Endothelial cell of umbilical vein (primary cell): ENCODE measurements at regions not wholly inside any gene's neighbourhood (a gene's known extent, or its start where the extent isn't known, plus 50 kb on each side); places are given as distances from the start of the nearest gene placed in this dataset.
A peak's percentile ranks its signal among the peaks of the same experiment; 100 is the strongest.

Experiments used
- BruUV-seq: library from RNA; stranded (reverse); fragments of 400-500 nt; replicated peaks from 2 replicates; lab custom pipeline; 2021; lab: Mats Ljungman, UMichigan
- CTCF ChIA-PET: fragments of 300-600, 350-600 bp; sonication (Branson Sonifier 250); formaldehyde crosslinking; loops from one replicate; lab custom pipeline; 2021; ENCODE audit warnings: antibody characterized with exemption, inconsistent platforms; lab: Charles Lee
- POLR2A ChIA-PET: fragments of 300-600, 350-600 bp; sonication (Branson Sonifier 250); formaldehyde crosslinking; loops from one replicate; lab custom pipeline; 2021; ENCODE audit warnings: antibody characterized with exemption, inconsistent platforms; lab: Charles Lee
- DNase-seq: peaks from one replicate; pipeline ENCODE4 v3.0.0-alpha.2; 2011; ENCODE audit warnings: low read depth, low spot score
- FAIRE-seq: peaks from 2 replicates; lab custom pipeline; 2011; peaks lifted over from hg19 to GRCh38; lab: Jason Lieb, UNC
- H2AFZ ChIP-seq: 2 replicates; pipeline ENCODE4 v1.6.0; 2012; ENCODE audit warnings: low read depth, low read length, control low read depth, inconsistent platforms
- H3K27ac ChIP-seq: 2 replicates; pipeline ENCODE4 v1.5.1; 2011; ENCODE audit warnings: low read depth, mild to moderate bottlenecking, control low read depth, low read length, moderate library complexity; ENCODE audit not compliant: insufficient read depth
- H3K27me3 ChIP-seq, 2 experiments: 2 replicates each; pipeline versions ENCODE4 v1.6.0 to v1.6.1; 2011; ENCODE audit warnings: low read length in 2 of 2, mixed read lengths in 1 of 2; ENCODE audit not compliant: control insufficient read depth in 2 of 2, insufficient read depth in 2 of 2
- H3K36me3 ChIP-seq, 2 experiments: 2 replicates in 1 of 2; 3 replicates in 1 of 2; pipeline ENCODE4 v1.5.1; 2011; ENCODE audit warnings: low read length in 2 of 2, mild to moderate bottlenecking in 1 of 2, moderate library complexity in 1 of 2; ENCODE audit not compliant: control insufficient read depth in 2 of 2, insufficient read depth in 2 of 2; ENCODE audit errors: extremely low read depth in 1 of 2
- H3K4me1 ChIP-seq: 3 replicates; pipeline ENCODE4 v1.5.1; 2011; ENCODE audit warnings: mild to moderate bottlenecking, low read length; ENCODE audit not compliant: control insufficient read depth, insufficient read depth; ENCODE audit errors: extremely low read depth
- H3K4me2 ChIP-seq: 2 replicates; pipeline ENCODE4 v1.6.1; 2011; ENCODE audit warnings: low read length, control low read depth, mixed read lengths; ENCODE audit not compliant: insufficient read depth
- H3K4me3 ChIP-seq, 3 experiments: fragments of 200-600 bp in 1 of 3; sonication (generic), shearing (Covaris generic) in 1 of 3; replicated peaks in 1 of 3; 2 replicates each; pipeline ENCODE4 v1.5.1; 2011 to 2016; ENCODE audit warnings: control low read depth in 3 of 3, low read length in 3 of 3, mild to moderate bottlenecking in 2 of 3, inconsistent platforms in 1 of 3, low read depth in 1 of 3, moderate library complexity in 1 of 3; ENCODE audit not compliant: insufficient read depth in 1 of 3
- H3K79me2 ChIP-seq: 2 replicates; pipeline ENCODE4 v1.6.0; 2012; ENCODE audit warnings: low read length, inconsistent platforms; ENCODE audit not compliant: control insufficient read depth, insufficient read depth
- H3K9ac ChIP-seq: replicated peaks from 2 replicates; pipeline ENCODE3; 2011; ENCODE audit warnings: low read length, control low read depth; ENCODE audit not compliant: insufficient read depth; ENCODE audit errors: extremely low read depth
- H3K9me1 ChIP-seq: replicated peaks from 3 replicates; pipeline ENCODE4 v1.6.0; 2011; ENCODE audit warnings: mild to moderate bottlenecking, low read length; ENCODE audit not compliant: control insufficient read depth, insufficient read depth; ENCODE audit errors: extremely low read depth
- H3K9me3 ChIP-seq: replicated peaks from 2 replicates; pipeline ENCODE4 v1.5.1; 2012; ENCODE audit warnings: low read length, inconsistent platforms; ENCODE audit not compliant: control insufficient read depth, insufficient read depth
- H4K20me1 ChIP-seq: replicated peaks from 2 replicates; pipeline ENCODE3; 2011; ENCODE audit warnings: mild to moderate bottlenecking, low read length; ENCODE audit not compliant: control insufficient read depth, insufficient read depth; ENCODE audit errors: extremely low read depth
- EZH2 ChIP-seq: IDR thresholded peaks from 2 replicates; pipeline ENCODE4 v1.6.1; 2012; ENCODE audit warnings: borderline replicate concordance, low read depth, mild to moderate bottlenecking, moderate library complexity, low read length, inconsistent platforms; ENCODE audit not compliant: severe bottlenecking
- FOS ChIP-seq: IDR thresholded peaks from 2 replicates; pipeline ENCODE4 v1.6.1; 2011; ENCODE audit warnings: mild to moderate bottlenecking, low read length, moderate library complexity, borderline replicate concordance; ENCODE audit not compliant: insufficient read depth
- GATA2 ChIP-seq: IDR thresholded peaks from 2 replicates; pipeline ENCODE4 v1.7.0; 2011; ENCODE audit warnings: low read depth, mild to moderate bottlenecking, moderate library complexity, mixed read lengths, low read length; ENCODE audit not compliant: insufficient read length, insufficient read depth
- JUN ChIP-seq: IDR thresholded peaks from 2 replicates; pipeline ENCODE4 v1.6.1; 2011; ENCODE audit warnings: borderline replicate concordance, low read depth; ENCODE audit not compliant: insufficient read length, insufficient read depth
- MYC ChIP-seq: IDR thresholded peaks from one replicate; pipeline ENCODE4 v1.6.1; 2011; ENCODE audit warnings: mild to moderate bottlenecking, low read depth, low read length
- POLR2A ChIP-seq: IDR thresholded peaks from 2 replicates; pipeline ENCODE4 v1.6.1; 2012; ENCODE audit warnings: low read depth, mild to moderate bottlenecking, control low read depth, low read length
- POLR2AphosphoS5 ChIP-seq: IDR thresholded peaks from 2 replicates; pipeline ENCODE4 v1.6.1; 2012; ENCODE audit warnings: low read depth, mild to moderate bottlenecking, control low read depth, low read length, moderate library complexity; ENCODE audit not compliant: insufficient read depth
- dilution Hi-C: fragments of 300-500 bp; cut with MboI; formaldehyde crosslinking; loops from one replicate; pipeline ENCODE4 v1.15.0; 2019; ENCODE audit warnings: low sequenced_read_pairs; ENCODE audit not compliant: extremely low pct_ligation_motif_present
- intact Hi-C: fragments of 100-400 bp; cut with micrococcal nuclease; formaldehyde crosslinking; loops from one replicate; pipeline ENCODE4 v1.10.0; 2022
- TF ChIP-seq, protein P1 (sequence below): IDR thresholded peaks from 2 replicates; pipeline ENCODE4 v1.6.1; 2011; ENCODE audit not compliant: insufficient read depth, insufficient read length
- TF ChIP-seq, protein P2 (sequence below), 2 donors: IDR thresholded peaks; 1 replicate in 1 of 2; 2 replicates in 1 of 2; pipeline ENCODE4 v1.5.1; 2011; ENCODE audit warnings: low read length in 2 of 2, mild to moderate bottlenecking in 2 of 2, moderate library complexity in 2 of 2, control low read depth in 1 of 2, inconsistent platforms in 1 of 2, low read depth in 1 of 2; ENCODE audit not compliant: insufficient read depth in 1 of 2; ENCODE audit errors: extremely low read depth in 1 of 2

DNA sequence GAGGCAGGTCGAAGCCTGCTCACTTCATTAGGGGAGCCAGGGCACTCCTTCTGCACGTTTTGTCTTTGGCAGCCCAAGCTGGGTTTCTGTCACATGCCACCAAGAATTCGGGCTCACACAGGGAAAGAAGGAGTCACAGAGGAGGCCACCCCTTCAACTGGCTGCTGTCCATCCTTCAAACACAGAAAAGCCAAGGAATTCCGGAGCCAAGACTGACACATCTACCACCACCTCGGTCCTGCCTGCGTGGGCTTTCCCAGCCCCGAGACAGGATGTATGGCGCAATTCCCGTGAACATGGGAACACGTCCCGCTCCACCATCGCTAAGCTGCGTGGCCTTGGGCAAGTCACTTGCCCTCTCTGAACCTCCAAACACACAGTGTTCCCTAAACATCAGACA is 70.4 kb downstream of the NCOR2 start:
- H3K4me3 ChIP-seq: no peak overlapping the region

DNA sequence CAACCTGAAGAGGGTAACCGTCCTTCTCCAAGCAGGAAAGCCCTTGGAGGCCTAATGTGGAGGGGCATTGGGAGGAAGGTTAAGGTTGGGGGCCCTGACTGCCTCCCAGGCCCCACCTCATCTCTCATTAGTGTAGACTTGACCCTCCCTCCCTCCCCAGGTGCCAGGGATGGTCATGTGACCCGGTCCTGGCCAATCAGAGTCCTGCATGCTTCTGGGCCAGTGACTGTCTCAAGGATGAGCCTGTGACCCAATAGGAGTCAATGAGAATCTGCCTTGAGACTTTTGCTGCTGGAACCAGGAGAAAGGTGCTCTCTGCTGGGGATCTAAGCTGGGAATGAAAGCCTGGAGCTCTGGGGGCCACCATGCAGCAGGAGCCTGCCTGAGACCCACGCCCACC is 70.8 kb downstream of the NCOR2 start:
- H2AFZ ChIP-seq: no peak overlapping the region
- no TSS peak for BruUV-seq
- H3K27ac ChIP-seq: no peak overlapping the region
- ChIA-PET POLR2A (no interaction called here), CTCF (interaction anchor here (0.9 kb wide), 1 partner anchor 15 kb away, joined by 3 read pairs; no protein-coding TSS in a partner anchor)
- FAIRE-seq: peak; percentile 26
- no peak for DNase-seq
- no peak overlapping the region for H3K9ac ChIP-seq
- H3K4me3 ChIP-seq: no peak overlapping the region
- dilution Hi-C loops (no loop called here), intact Hi-C loops (no loop called here)
- no peak overlapping the region for H3K4me2 ChIP-seq
- no peaks in the 10 kb centered on the region for H3K27me3 ChIP-seq
- H4K20me1 ChIP-seq: no peaks in the 10 kb centered on the region
- no peaks in the 10 kb centered on the region for H3K9me1 ChIP-seq
- TF ChIP-seq EZH2: no peak
- no peak for TF ChIP-seq POLR2AphosphoS5
- TF ChIP-seq MYC: no peak
- no peak for TF ChIP-seq JUN
- TF ChIP-seq FOS: no peak
- no peak for TF ChIP-seq GATA2
- TF ChIP-seq, protein P1, sequence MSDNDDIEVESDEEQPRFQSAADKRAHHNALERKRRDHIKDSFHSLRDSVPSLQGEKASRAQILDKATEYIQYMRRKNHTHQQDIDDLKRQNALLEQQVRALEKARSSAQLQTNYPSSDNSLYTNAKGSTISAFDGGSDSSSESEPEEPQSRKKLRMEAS: no peak
- TF ChIP-seq POLR2A: no peak
- TF ChIP-seq, protein P2, sequence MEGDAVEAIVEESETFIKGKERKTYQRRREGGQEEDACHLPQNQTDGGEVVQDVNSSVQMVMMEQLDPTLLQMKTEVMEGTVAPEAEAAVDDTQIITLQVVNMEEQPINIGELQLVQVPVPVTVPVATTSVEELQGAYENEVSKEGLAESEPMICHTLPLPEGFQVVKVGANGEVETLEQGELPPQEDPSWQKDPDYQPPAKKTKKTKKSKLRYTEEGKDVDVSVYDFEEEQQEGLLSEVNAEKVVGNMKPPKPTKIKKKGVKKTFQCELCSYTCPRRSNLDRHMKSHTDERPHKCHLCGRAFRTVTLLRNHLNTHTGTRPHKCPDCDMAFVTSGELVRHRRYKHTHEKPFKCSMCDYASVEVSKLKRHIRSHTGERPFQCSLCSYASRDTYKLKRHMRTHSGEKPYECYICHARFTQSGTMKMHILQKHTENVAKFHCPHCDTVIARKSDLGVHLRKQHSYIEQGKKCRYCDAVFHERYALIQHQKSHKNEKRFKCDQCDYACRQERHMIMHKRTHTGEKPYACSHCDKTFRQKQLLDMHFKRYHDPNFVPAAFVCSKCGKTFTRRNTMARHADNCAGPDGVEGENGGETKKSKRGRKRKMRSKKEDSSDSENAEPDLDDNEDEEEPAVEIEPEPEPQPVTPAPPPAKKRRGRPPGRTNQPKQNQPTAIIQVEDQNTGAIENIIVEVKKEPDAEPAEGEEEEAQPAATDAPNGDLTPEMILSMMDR (IDR thresholded peaks at IDR 0.05; ENCODE audit: extremely low read depth in 1 of 2, insufficient read depth in 1 of 2, low read depth in 1 of 2, low read length in 2 of 2): no peak
- H3K36me3 ChIP-seq: peaks cover 0 to 7% of the 10 kb centered on the region in 2 experiments
- H3K9me3 ChIP-seq: no peaks in the 10 kb centered on the region
- peaks cover 16% of the 10 kb centered on the region for H3K4me1 ChIP-seq
- H3K79me2 ChIP-seq: peaks cover 37% of the 10 kb centered on the region

More for the DNA sequence above, 70.4 kb downstream of the NCOR2 start:
- H3K27ac ChIP-seq: no peak overlapping the region
- H3K9ac ChIP-seq: no peak overlapping the region
- H4K20me1 ChIP-seq: no peaks in the 10 kb centered on the region
- ChIA-PET CTCF (interaction anchor here (0.9 to 1.0 kb wide), 2 partner anchors 11 to 14 kb away, joined by 3 to 5 read pairs; no protein-coding TSS in a partner anchor), POLR2A (no interaction called here)
- no peaks in the 10 kb centered on the region for H3K9me3 ChIP-seq
- peak; percentile 50 for FAIRE-seq
- DNase-seq: no peak
- H3K36me3 ChIP-seq: peaks cover 0 to 6% of the 10 kb centered on the region in 2 experiments
- no peak overlapping the region for H2AFZ ChIP-seq
- TF ChIP-seq FOS: no peak
- no peak for TF ChIP-seq POLR2A
- no peak for TF ChIP-seq JUN
- TF ChIP-seq MYC: no peak
- TF ChIP-seq, protein P1: no peak
- no peaks in the 10 kb centered on the region for H3K27me3 ChIP-seq
- H3K4me2 ChIP-seq: no peak overlapping the region
- dilution Hi-C loops (no loop called here), intact Hi-C loops (no loop called here)
- no TSS peak for BruUV-seq
- peaks cover 16% of the 10 kb centered on the region for H3K4me1 ChIP-seq
- no peaks in the 10 kb centered on the region for H3K9me1 ChIP-seq
- H3K79me2 ChIP-seq: peaks cover 37% of the 10 kb centered on the region
